WTC11 (cell line): ENCODE measurements at regions not wholly inside any gene's neighbourhood (a gene's known extent, or its start where the extent isn't known, plus 50 kb on each side); places are given as distances from the start of the nearest gene placed in this dataset.

ENCODE experiments used
- ATAC-seq: fragments of 200-7000 bp; cut with Tn5 transposase; 2 replicates; pipeline ENCODE4 v1.10.0; 2021; ENCODE audit warnings: mild to moderate bottlenecking, moderate library complexity
- CTCF ChIA-PET: fragments of 300-600 bp; sonication (Branson Sonifier 250); formaldehyde crosslinking; loops from one replicate; lab custom pipeline; 2021; ENCODE audit warnings: antibody characterized with exemption; lab: Charles Lee
- POLR2A ChIA-PET: fragments of 350-600 bp; sonication (Branson Sonifier 250); formaldehyde crosslinking; loops from one replicate; lab custom pipeline; 2021; ENCODE audit warnings: antibody characterized with exemption; lab: Charles Lee
- DNase-seq: peaks from one replicate; pipeline ENCODE4 v3.0.0; 2021; ENCODE audit warnings: low spot score
- H3K27ac Mint-ChIP-seq: 2 replicates; pipeline ENCODE4 v1.8.0; 2021; ENCODE audit warnings: mixed read lengths
- H3K27me3 Mint-ChIP-seq: 2 replicates; pipeline ENCODE4 v1.8.0; 2021; ENCODE audit warnings: low read depth, mild to moderate bottlenecking, moderate library complexity, mixed read lengths
- H3K36me3 Mint-ChIP-seq: 2 replicates; pipeline ENCODE4 v1.8.0; 2021; ENCODE audit warnings: mixed read lengths
- H3K4me1 Mint-ChIP-seq: 2 replicates; pipeline ENCODE4 v1.8.0; 2022; ENCODE audit warnings: mixed read lengths
- H3K4me3 Mint-ChIP-seq: 2 replicates; pipeline ENCODE4 v1.8.0; 2021; ENCODE audit warnings: mild to moderate bottlenecking, moderate library complexity, mixed read lengths
- H3K9me3 Mint-ChIP-seq: 2 replicates; pipeline ENCODE4 v1.8.0; 2021; ENCODE audit warnings: mixed read lengths
- AR ChIP-seq: fragments of 250-450 bp; sonication (Bioruptor Pico); IDR thresholded peaks from 2 replicates; pipeline ENCODE4 v1.9.0; 2021; ENCODE audit warnings: mild to moderate bottlenecking
- E2F1 ChIP-seq: sonication (generic); formaldehyde crosslinking; IDR thresholded peaks from 2 replicates; pipeline ENCODE4 v1.8.0; 2022; ENCODE audit warnings: mild to moderate bottlenecking, missing genetic modification reagents
- ELF4 ChIP-seq: sonication (generic); formaldehyde crosslinking; IDR thresholded peaks from 2 replicates; pipeline ENCODE4 v1.8.1; 2022; ENCODE audit warnings: low read depth, mild to moderate bottlenecking, moderate library complexity, missing genetic modification reagents
- GABPB1 ChIP-seq: sonication (generic); formaldehyde crosslinking; IDR thresholded peaks from 2 replicates; pipeline ENCODE4 v1.8.1; 2023; ENCODE audit warnings: mild to moderate bottlenecking, missing genetic modification reagents
- GRHL2 ChIP-seq: fragments of 250-450 bp; sonication (Bioruptor Pico); IDR thresholded peaks from 2 replicates; pipeline ENCODE4 v1.8.0; 2022; ENCODE audit warnings: mild to moderate bottlenecking, moderate library complexity; ENCODE audit not compliant: insufficient replicate concordance, severe bottlenecking
- GTF2I ChIP-seq: fragments of 250-450 bp; sonication (Bioruptor Pico); conservative IDR thresholded peaks from 2 replicates; pipeline ENCODE4 v1.4.0; 2021; ENCODE audit warnings: mild to moderate bottlenecking
- IRF2 ChIP-seq: sonication (generic); formaldehyde crosslinking; IDR thresholded peaks from 2 replicates; pipeline ENCODE4 v1.8.0; 2022; ENCODE audit warnings: low read depth, missing genetic modification reagents, borderline replicate concordance
- JAZF1 ChIP-seq: fragments of 250-450 bp; sonication (Bioruptor Pico); IDR thresholded peaks from 2 replicates; pipeline ENCODE4 v1.9.0; 2021; ENCODE audit warnings: moderate library complexity, mild to moderate bottlenecking, inconsistent platforms
- NFYB ChIP-seq: sonication (generic); formaldehyde crosslinking; conservative IDR thresholded peaks from 2 replicates; pipeline ENCODE4 v1.8.0; 2022; ENCODE audit warnings: low read depth, missing genetic modification reagents
- RELA ChIP-seq: sonication (generic); formaldehyde crosslinking; IDR thresholded peaks from 2 replicates; pipeline ENCODE4 v1.8.1; 2022; ENCODE audit warnings: missing genetic modification reagents, mild to moderate bottlenecking, borderline replicate concordance
- SOX15 ChIP-seq: fragments of 250-450 bp; sonication (Bioruptor Pico); IDR thresholded peaks from 2 replicates; pipeline ENCODE4 v1.9.0; 2021; ENCODE audit warnings: mild to moderate bottlenecking
- ZNF138 ChIP-seq: sonication (generic); formaldehyde crosslinking; conservative IDR thresholded peaks from 2 replicates; pipeline ENCODE4 v1.8.1; 2022; ENCODE audit warnings: mild to moderate bottlenecking, moderate library complexity, missing genetic modification reagents
- ZNF219 ChIP-seq: sonication (generic); formaldehyde crosslinking; IDR thresholded peaks from 2 replicates; pipeline ENCODE4 v1.8.0; 2023; ENCODE audit warnings: missing genetic modification reagents, mild to moderate bottlenecking, borderline replicate concordance
- ZNF423 ChIP-seq: fragments of 250-450 bp; sonication (Bioruptor Pico); IDR thresholded peaks from 2 replicates; pipeline ENCODE4 v2.1.2; 2022; ENCODE audit warnings: mild to moderate bottlenecking, moderate library complexity
- TF ChIP-seq, protein P1 (sequence below): sonication (generic); formaldehyde crosslinking; IDR thresholded peaks from 2 replicates; pipeline ENCODE4 v1.8.1; 2023; ENCODE audit warnings: mild to moderate bottlenecking, missing genetic modification reagents
- TF ChIP-seq, protein P2 (sequence below): sonication (generic); formaldehyde crosslinking; conservative IDR thresholded peaks from 2 replicates; pipeline ENCODE4 v1.8.1; 2023; ENCODE audit warnings: mild to moderate bottlenecking, low read depth, missing genetic modification reagents, moderate library complexity
- TF ChIP-seq, protein P3 (sequence below): sonication (generic); formaldehyde crosslinking; IDR thresholded peaks from 2 replicates; pipeline ENCODE4 v1.8.0; 2022; ENCODE audit warnings: mild to moderate bottlenecking, missing genetic modification reagents

DNA sequence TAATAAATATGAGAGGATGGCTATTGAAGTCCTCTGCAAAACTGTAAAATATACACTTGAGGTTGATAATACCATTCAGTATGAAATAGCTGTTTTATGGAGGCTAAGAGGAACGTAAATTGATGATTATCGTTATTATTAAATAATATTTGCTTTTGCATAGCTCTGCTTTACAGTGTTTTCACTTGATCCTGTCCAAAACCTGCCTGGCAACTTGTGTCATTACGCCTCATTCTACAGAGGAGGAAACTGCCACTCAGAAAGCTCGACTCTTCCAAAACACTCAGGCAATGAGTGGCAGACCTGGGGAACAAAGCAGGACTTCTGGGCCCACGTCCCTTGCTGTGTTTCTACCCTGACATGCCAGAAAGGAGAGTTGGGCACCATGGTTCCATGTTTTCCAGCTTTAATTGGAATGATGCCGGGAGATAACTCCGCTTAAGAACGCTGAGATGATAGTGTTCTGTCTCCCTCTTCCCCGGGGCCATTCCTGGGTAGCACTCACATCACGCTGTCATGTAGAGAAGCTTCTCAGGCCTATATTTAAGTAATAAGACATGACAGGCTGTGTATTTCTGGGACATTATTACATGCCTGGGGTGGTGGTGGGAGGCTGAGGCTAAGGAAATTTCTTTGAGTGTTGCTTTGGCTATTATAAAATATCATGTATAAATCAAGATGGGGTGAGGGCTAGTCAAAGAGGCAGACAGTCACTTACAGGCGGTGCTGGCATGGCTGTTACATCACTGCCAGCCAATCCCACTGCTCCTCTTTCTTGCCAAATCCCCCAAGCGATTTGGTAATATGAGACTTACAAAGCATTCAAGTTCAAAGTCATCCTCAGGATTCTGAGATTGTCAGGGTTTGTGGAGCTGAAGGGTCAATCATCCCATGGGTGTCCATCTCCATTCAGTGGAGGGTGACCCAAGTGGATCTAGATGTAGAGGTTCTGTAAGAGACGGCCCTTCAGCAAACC is 501.7 kb downstream of the INSC start (continued):
- TF ChIP-seq AR (CRISPR knock-in tag), result no peak
- TF ChIP-seq, protein P1, sequence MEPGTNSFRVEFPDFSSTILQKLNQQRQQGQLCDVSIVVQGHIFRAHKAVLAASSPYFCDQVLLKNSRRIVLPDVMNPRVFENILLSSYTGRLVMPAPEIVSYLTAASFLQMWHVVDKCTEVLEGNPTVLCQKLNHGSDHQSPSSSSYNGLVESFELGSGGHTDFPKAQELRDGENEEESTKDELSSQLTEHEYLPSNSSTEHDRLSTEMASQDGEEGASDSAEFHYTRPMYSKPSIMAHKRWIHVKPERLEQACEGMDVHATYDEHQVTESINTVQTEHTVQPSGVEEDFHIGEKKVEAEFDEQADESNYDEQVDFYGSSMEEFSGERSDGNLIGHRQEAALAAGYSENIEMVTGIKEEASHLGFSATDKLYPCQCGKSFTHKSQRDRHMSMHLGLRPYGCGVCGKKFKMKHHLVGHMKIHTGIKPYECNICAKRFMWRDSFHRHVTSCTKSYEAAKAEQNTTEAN (CRISPR knock-in tag), result no peak
- TF ChIP-seq, all 79 proteins: peak for 0

DNA sequence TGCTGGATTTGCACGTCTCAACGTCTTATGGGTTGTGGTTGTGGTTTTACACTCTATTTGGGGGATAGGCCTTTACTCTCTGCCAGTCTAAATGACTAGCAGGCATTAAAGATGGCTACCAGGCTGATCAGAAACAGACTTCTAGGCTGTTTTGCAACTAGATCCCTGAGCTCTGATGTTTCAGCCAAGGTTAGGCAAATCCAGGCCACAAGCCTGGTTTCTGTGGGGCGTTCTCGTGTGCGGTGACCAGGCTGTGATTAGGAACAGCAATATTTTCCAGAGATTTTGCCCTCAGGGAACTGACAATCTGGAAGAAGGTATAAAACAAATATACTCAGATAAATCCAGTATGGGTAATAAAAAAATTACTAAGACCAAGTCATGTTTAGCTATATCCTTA is 502.4 kb downstream of the INSC start:
- H3K9me3 Mint-ChIP-seq, result peaks cover 6% of the 10 kb centered on the region; the same call in 1 of the 2 replicates
- no peak overlapping the region for H3K4me3 Mint-ChIP-seq
- ATAC-seq (no peak), DNase-seq (no peak)
- ChIA-PET CTCF (interaction anchor here (1.0 kb wide), 1 partner anchor 13 kb away, joined by 4 read pairs; no protein-coding TSS in a partner anchor), POLR2A (no interaction called here)
- no peak overlapping the region for H3K27ac Mint-ChIP-seq
- no peaks in the 10 kb centered on the region for H3K36me3 Mint-ChIP-seq
- TF ChIP-seq IRF2 (CRISPR knock-in tag) (no peak), GTF2I (CRISPR knock-in tag) (no peak), NFYB (CRISPR knock-in tag) (no peak), GRHL2 (no peak), ZNF423 (no peak), RELA (CRISPR knock-in tag) (no peak), JAZF1 (CRISPR knock-in tag) (no peak), E2F1 (CRISPR knock-in tag) (no peak), ELF4 (CRISPR knock-in tag) (no peak), SOX15 (CRISPR knock-in tag) (no peak), GABPB1 (CRISPR knock-in tag) (no peak), ZNF219 (CRISPR knock-in tag) (no peak), AR (CRISPR knock-in tag) (no peak), ZNF138 (CRISPR knock-in tag) (no peak)
- TF ChIP-seq, protein P2, sequence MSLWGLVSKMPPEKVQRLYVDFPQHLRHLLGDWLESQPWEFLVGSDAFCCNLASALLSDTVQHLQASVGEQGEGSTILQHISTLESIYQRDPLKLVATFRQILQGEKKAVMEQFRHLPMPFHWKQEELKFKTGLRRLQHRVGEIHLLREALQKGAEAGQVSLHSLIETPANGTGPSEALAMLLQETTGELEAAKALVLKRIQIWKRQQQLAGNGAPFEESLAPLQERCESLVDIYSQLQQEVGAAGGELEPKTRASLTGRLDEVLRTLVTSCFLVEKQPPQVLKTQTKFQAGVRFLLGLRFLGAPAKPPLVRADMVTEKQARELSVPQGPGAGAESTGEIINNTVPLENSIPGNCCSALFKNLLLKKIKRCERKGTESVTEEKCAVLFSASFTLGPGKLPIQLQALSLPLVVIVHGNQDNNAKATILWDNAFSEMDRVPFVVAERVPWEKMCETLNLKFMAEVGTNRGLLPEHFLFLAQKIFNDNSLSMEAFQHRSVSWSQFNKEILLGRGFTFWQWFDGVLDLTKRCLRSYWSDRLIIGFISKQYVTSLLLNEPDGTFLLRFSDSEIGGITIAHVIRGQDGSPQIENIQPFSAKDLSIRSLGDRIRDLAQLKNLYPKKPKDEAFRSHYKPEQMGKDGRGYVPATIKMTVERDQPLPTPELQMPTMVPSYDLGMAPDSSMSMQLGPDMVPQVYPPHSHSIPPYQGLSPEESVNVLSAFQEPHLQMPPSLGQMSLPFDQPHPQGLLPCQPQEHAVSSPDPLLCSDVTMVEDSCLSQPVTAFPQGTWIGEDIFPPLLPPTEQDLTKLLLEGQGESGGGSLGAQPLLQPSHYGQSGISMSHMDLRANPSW (CRISPR knock-in tag), result no peak
- TF ChIP-seq, protein P3, sequence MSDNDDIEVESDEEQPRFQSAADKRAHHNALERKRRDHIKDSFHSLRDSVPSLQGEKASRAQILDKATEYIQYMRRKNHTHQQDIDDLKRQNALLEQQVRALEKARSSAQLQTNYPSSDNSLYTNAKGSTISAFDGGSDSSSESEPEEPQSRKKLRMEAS (CRISPR knock-in tag), result no peak
- no peaks in the 10 kb centered on the region; the same call in 1 of the 2 replicates for H3K27me3 Mint-ChIP-seq
- H3K4me1 Mint-ChIP-seq, result peaks cover 22% of the 10 kb centered on the region
